GM18867 (cell line): ENCODE measurements at regions not wholly inside any gene's neighbourhood (a gene's known extent, or its start where the extent isn't known, plus 50 kb on each side); places are given as distances from the start of the nearest gene placed in this dataset.
"Not testable (repeated sequence)": the region's sequence is repeated elsewhere in the genome, so short reads cannot be mapped to it uniquely, and the experiment has no call there.

Experiments used
- ATAC-seq: cut with Tn5 transposase; IDR thresholded peaks from one replicate; pipeline ENCODE4 v1.9.1; 2021; ENCODE audit warnings: mild to moderate bottlenecking, moderate library complexity; ENCODE audit not compliant: unreplicated experiment

DNA sequence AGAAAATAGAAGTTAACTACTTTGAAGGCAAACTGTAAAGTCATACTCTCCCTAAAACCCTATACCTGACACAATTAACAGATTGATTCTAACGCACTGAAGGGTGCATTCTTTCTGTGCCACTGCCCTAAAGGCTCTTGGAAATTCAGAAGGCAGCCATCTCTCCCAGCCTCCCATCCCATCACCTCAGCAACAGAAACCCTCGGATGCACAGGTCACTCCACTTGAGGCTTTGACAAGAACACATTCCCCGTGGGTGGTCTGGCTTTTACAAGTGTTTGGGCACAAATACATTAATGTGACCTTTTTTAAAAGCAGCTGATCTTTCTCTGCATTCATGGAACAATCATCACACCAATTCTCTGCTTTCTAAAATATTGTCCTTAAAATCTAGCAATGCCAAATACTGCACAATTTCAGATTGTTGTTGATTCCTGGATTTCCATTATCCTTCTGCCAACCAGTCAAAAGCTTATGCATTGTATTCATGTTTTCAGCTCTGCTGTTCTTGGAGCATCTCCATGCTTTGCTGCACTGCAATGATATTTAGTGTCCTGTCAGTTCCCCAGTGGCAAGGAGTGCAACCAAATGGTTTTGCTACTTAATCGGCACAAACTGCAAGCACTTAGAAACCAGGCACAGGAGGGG, 175.6 kb downstream of the TMEM161B start:
- ATAC-seq = no peak

DNA sequence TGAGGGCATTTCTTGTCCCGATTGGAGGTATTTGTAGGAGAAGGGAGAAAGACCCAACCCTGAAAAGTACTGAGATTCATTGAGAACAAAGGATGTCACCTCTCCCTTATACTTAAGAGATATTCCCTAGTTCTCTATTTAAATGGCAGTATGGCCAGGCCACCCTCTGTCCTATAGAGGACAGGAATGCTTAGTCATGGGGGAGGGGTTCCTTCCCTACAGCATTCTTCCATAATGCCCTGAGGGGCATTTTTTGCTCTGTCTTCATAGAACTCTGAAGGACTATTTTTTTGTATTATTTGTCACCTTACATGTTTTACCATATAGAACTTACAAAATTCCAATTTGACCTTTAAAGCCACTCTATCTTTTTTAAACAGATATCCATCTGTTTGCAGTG, 176.3 kb downstream of the TMEM161B start:
- no peak for ATAC-seq

DNA sequence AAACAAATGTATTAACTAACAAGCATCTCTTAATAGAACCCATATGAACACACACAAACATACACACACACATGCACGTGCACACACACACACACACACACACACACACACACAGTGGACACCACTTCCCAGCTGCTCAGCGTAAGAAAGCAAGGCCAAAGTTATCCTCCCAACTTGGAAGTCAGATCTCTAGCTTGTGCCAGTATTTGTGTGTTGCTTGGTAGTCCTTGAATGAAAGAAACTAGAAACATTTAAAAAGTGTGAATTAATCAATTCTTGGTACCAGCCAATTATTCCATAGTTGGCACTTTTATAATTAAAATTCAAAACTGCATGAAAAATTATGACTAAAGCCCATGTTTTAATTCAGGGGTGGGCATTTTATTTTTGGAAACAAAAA, 178.1 kb downstream of the TMEM161B start:
- no peak for ATAC-seq

DNA sequence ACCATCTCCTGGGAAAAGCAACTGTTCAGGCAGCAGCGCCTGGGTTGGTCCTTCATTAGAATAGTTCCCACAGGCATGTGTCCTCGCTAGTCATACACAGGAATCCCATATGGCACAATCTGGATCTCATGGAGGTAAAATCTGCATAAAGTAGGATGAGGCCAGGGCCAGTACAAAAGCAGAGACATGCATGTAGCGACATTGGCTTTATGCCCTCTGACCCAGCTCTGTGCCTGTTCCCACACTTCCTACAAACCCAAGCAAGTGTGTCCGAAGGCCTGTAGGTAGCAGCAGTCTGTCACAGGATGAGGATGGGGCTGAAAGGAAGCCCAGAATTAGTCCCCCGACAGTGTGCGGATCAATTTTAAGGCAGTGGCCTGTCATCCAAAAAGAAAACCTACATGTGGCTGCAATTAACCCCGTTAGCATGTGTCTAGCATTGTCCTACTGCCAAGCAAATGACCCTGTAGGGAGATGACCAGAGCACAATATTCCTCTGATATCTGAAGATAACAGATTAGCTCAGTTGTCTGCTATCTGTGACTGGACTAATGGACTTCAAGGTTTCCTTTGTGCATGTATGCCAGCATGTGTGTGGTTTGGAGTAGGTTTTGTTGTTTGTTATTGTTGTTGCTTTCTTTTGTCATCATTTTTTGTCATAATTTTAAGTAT, 178.8 kb downstream of the TMEM161B start:
- no peak for ATAC-seq

DNA sequence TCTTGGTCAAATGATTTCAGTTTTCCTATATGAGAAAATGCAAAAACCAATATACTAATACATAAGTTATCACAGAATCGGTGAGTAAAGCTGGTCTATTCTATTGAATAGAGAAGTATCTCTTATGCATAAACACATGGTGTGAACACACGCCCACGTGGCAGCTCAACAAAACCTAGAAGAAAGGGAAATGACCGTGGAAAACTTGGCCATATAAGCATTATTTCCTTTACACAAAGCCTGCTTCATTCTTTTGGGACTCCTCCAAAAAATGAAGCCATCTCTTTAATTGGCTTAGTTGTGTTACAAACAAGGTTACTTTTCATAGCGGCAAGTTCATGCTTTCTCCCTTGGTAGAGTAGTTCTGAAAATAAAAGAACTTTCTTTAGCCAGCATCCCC, 183.2 kb downstream of the TMEM161B start:
- no peak for ATAC-seq

DNA sequence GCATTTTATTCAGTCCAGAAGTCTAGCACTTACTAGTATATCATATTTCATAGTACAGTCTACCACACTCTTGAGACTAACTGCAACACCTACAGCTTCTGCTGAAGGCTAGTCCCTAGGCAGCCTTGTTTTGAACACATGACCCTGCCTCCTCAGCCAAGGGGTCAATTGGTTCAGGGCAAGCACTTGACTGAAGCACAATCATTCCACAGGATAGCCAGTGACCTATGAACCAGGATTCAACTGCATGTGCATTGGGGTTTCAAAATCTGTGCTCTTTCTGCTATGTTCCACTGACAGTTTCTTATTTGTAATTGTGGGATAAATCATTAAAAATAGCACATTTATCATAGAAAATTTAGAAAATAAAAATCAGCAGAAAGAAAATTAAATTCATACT, 186.8 kb downstream of the TMEM161B start:
- ATAC-seq = no peak

DNA sequence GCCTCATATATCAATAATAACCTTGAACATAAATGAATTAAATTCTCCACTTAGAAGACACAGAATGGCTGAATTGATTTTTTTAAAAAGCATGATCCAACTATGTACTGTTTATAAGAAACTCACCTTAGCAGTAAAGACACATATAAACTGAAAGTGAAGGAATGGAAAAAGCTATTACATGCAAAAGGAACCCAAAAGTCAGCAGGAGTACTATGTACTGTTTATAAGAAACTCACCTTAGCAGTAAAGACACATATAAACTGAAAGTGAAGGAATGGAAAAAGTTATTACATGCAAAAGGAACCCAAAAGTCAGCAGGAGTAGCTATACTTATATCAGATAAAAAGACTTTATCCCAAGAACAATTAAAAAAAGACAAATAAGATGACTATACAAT, 204.8 kb downstream of the TMEM161B start:
- ATAC-seq = no peak

DNA sequence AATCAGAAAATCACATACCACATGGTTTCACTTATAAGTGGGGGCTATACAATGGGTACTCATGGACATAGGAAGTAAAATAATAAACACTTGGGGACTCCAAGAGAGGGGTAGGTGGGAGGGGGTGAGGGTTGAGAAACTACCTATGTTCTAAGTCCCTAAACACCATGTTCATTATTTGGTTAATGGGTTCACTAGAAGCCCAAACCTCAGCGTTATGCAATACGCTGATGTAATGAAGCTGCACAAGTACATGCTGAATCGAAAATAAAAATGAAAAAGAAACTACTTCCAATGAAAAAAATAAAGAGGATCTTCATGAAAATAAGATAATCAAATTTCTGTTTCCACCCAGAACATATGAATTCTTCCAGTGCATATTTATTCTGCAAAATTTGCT, 208.5 kb downstream of the TMEM161B start:
- ATAC-seq = no peak

DNA sequence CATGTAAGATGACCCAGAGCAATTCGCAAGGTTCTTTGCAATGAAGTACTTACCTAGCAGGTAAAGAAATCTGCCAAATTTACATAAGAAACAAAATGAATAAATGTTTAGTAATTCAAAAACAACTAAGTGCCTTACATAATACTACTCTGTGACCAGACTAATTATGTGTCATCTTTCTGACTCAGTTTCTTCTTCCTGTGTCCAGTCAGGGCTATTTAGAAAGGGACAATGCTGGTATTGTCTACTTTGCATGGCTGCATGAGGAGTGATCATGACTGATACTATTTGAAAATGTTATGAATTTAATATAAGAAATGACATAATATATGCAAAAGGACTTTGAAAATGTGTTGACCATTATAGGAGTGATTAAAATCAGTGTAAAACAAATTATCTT, 210.0 kb downstream of the TMEM161B start:
- ATAC-seq = no peak

DNA sequence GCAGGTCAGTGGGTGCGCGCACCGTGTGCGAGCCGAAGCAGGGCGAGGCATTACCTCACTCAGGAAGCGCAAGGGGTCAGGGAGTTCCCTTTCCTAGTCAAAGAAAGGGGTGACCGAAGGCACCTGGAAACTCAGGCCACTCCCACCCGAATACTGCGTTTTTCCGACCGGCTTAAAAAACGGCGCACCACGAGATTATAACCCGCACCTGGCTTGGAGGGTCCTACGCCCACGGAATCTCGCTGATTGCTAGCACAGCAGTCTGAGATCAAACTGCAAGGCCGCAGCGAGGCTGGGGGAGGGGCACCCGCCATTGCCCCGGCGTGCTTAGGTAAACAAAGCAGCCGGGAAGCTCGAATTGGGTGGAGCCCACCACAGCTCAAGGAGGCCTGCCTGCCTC, 216.2 kb downstream of the TMEM161B start:
- ATAC-seq = not testable (repeated sequence)

DNA sequence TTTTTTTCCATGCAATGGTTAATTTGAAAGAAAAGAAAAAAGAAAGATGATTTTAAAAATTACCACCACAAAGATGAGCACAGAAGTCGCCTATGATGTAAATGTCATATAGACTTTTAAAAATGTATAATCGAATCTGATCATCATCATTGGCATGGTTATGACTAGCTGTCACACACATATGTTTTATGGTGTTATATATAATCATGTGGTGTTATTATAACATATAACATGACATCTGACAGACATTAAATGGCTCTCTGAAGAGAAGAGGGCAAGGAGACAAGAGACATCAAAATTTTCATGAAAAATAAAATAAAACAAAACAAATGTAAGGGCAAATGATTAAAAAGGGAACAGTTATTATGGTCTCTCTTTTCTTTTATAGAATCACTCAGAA, 217.5 kb downstream of the TMEM161B start:
- no peak for ATAC-seq

DNA sequence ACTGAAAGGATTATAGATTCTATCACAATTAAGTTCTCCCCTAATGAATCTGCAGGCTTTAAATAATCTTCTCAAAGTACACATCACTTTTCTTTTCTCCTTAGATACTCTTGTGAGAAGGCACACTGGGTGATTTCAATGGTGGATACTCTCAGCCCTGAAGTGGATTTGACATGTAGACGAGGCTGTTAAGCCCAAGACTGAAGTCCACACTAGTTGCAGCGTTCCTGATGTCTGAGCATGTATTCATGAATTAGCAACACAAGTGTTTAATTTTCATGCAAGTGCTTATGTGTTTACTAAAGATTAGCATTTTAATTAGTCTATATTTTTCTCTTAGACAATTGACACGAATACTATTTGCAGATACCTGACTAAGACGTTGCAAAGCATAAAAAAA, 218.9 kb downstream of the TMEM161B start:
- no peak for ATAC-seq

DNA sequence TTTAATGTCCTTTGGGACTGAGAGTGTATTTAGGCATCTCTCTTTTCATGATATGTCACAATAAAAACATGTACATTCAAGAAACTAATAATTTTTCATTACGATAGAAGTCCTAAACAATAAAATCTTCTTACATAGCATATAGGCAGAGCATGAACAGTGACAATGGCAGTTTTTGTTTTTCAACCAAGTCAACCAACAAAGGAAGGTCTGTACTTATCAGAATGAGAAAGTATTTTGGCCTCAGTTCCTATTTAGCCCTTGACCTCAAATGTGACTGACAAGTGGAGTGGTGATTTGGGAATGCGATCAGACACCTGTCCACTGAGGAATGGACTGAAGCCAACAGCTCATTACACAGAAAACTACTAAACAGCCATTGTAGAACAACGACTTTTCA, 219.5 kb downstream of the TMEM161B start:
- no peak for ATAC-seq

DNA sequence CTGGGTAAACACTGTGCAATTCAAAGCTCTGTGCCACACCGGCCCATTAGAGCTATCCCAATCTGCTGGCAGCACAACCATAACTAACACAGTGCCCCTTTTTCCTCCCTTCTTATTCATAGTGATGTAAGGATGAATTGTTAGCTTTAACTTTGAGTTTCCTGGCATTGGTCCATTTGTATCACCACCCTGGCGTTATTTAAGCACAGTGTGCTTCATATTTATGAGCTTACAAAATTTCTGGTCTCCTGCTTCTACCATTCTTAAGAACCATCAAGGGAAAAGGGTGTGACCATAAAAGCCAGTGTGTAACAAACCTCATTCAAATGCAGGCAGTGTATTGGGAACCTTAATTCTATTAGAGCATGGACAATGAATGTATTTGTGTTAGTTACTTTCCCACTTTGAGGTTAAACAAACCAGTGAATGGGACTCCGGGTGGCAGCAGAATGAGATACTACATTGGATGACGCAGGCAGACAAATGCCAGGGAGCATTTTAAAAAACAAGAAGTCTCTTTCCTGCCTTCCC, 222.6 kb downstream of the TMEM161B start:
- ATAC-seq = no peak

DNA sequence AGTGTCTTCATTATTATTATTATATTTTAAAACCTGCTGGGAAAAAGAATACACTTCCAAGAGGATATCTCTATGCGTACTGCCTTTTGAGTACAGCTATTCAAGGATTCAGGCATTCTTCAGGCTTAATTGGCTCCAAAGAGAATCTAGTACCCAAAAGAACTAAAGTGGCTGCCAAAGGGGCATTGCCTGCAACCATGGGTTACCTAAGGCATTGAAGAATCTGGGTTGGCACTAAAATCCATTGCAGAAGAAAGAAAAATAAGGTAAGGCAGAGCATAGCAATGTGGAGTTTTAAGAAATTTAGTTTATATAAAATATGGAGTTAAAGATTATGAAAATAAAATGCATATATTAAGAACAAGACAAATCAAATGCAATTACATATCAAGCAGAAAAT, 223.5 kb downstream of the TMEM161B start:
- no peak for ATAC-seq

DNA sequence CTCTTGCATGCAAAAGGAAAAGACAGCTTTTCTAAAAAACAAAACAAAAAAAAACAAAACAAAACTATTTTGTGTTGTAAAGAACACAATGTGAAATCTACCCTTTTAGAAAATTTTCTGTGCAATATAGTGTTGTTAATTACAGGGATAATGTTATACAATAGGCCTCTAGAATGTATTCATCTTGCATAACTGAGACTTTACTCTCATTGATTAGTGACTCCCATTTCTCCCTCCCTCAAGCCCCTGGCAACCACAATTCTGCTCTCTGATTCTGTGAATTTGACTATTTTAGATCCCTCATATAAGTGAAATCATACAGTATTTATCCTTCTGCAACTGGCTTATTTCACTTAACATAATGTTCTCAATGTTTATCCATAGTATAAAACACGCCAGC, 234.1 kb downstream of the TMEM161B start:
- ATAC-seq = no peak

DNA sequence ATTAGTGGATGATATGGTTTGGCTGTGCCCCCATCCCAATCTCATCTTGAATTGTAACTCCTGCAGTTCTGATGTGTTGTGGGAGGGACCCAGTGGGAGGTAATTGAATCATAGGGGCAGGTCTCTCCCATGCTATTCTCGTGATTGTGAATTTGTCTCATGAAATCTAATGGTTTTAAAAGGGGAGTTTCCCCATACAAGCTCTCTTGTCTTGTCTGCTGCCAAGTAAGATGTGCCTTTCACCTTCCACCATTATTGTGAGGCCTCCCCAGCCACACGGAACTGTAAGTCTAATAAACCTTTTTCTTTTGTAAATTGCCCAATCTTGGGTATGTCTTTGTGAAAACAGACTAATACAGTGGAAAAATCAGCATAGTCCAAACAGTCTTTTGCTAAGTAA, 235.5 kb downstream of the TMEM161B start:
- no peak for ATAC-seq

DNA sequence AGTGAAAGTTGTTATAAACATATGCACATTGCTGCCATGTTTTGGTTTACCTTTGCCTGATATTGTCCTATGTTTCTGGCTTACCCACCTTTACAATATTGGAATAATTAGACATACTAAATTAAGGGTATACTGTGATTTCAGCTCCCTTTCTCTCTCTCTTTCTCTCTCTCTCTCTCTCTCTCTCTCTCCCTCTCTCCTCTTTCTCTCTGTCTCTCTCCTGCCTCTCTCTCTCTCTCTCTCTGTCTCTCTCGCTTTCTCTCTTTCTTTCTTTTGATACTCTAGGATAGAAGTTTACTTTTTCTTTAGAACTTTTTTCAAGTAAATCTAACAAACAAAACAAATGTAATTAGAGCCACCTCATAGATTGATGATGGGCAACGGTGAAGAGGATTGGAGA, 239.6 kb downstream of the TMEM161B start:
- ATAC-seq = no peak

DNA sequence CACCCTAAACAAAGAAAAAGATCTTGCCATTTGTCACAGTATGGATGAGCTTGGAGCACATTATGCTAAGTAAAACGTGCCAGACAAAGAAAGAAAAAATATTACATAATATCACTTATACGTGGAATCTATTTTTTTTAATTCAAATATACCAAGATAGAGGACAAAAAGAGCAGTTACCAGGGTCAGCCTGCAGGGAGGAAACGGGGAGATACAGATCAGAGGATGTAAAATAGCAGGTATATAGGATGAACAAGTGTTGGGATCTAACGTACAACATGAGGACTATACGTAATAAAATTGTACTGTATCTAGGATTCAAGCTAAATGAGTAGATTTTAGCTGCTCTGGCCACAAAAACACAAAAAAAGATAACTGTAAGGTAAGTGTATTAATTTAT, 247.5 kb downstream of the TMEM161B start:
- no peak for ATAC-seq

DNA sequence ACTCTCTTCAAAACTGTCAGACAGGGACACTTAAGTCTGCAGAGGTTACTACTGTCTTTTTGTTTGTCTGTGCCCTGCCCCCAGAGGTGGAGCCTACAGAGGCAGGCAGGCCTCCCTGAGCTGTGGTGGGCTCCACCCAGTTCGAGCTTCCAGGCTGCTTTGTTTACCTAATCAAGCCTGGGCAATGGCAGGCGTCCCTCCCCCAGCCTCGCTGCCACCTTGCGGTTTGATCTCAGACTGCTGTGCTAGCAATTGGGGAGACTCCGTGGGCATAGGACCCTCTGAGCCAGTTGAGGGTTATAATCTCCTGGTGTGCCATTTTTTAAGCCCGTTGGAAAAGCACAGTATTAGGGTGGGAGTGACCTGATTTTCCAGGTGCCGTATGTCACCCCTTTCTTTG, 253.7 kb downstream of the TMEM161B start:
- not testable (repeated sequence) for ATAC-seq

DNA sequence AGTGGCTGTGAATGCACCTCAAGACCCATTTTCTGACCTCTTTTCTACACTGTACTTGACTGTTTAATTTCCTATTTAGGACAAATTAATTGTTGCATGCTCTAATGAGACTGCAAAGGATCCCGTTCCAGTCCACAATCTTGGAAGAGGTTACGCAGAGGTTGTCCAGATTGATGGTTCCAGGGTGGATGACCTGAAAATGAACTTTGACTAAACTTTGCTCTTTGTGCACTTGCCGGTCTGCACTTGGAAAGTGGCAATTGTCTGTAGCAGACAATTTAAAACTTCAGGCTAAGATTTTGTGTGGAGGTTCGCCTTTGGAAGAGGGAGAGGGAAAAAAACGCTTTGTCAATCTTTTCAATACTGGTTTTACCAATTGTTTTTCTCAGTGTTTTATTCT, 267.8 kb downstream of the TMEM161B start:
- no peak for ATAC-seq

DNA sequence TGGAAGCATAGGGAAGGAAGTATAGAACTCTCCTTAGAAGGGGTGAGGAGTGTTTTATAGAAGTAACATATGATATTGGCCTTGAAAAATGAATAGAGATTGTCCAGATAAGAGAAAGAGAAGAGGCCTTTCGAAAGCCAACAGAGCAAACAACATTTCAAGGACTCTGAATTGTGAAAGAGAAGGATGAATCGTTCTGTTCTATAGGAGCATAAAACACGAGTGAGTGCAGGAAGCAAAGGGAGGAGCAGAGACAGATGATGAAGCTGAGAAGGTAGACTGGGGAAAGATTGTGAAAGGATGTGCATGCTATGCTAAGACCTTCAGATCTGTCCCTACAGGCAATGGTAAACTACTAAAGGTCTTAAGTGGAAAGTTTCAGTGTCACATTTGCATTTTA, 271.0 kb downstream of the TMEM161B start:
- ATAC-seq = no peak

DNA sequence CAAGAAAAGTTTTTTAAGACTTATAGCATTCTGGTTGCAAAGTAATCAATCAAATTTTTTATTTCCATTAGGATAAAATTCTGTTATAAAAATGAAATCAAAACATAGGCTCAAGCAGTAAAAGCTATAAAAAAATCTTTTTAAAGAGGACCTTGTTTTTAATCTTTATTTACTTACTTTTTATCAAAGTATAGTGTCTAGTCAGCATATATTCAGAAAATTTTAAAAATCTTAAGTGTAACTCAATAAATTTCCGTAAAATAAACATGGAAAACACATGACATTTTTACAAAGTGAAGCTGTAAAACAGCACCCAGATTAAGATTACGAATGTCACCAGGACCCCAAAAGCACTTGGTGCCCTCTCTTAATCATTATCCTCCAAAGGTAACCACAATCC, 302.4 kb downstream of the TMEM161B start:
- ATAC-seq = no peak
